MM.1S (cell line): ENCODE measurements at regions not wholly inside any gene's neighbourhood (a gene's known extent, or its start where the extent isn't known, plus 50 kb on each side); places are given as distances from the start of the nearest gene placed in this dataset.

Experiments
- DNase-seq: peaks from one replicate; pipeline ENCODE4 v3.0.0-alpha.2; 2015
- H2AFZ ChIP-seq: fragments of 300-600 bp; sonication (generic); 2 replicates; pipeline ENCODE4 v1.6.0; 2016; ENCODE audit warnings: antibody characterized with exemption, low read length
- H3F3A ChIP-seq: fragments of 300-600 bp; sonication (generic); 2 replicates; pipeline ENCODE4 v1.6.1; 2016; ENCODE audit warnings: mild to moderate bottlenecking, antibody characterized with exemption, low read length, moderate library complexity, mixed read lengths; ENCODE audit not compliant: insufficient read depth
- H3K27ac ChIP-seq: fragments of 300-600 bp; sonication (generic); 2 replicates; pipeline ENCODE4 v1.5.1; 2016; ENCODE audit warnings: mild to moderate bottlenecking, low read length
- H3K27me3 ChIP-seq: fragments of 300-600 bp; sonication (generic); replicated peaks from 2 replicates; pipeline ENCODE4 v1.6.0; 2016; ENCODE audit warnings: low read length; ENCODE audit not compliant: insufficient read depth
- H3K36me3 ChIP-seq: fragments of 300-600 bp; sonication (generic); replicated peaks from 2 replicates; pipeline ENCODE4 v1.6.1; 2016; ENCODE audit warnings: mild to moderate bottlenecking, low read length, mixed read lengths; ENCODE audit not compliant: insufficient read depth
- H3K4me1 ChIP-seq: fragments of 300-600 bp; sonication (generic); 2 replicates; pipeline ENCODE4 v1.6.1; 2016; ENCODE audit warnings: low read length, mixed read lengths
- H3K4me2 ChIP-seq: fragments of 300-600 bp; sonication (generic); 2 replicates; pipeline ENCODE4 v1.6.0; 2016; ENCODE audit warnings: low read depth, low read length
- H3K4me3 ChIP-seq: fragments of 300-600 bp; sonication (generic); 2 replicates; pipeline ENCODE4 v1.5.1; 2016; ENCODE audit warnings: low read length, mixed read lengths
- H3K79me2 ChIP-seq: fragments of 300-600 bp; sonication (generic); 2 replicates; pipeline ENCODE4 v1.6.1; 2016; ENCODE audit warnings: mixed run types, low read length, mixed read lengths
- H3K9ac ChIP-seq: fragments of 300-600 bp; sonication (generic); 2 replicates; pipeline ENCODE4 v1.6.1; 2016; ENCODE audit warnings: low read length, mixed read lengths
- H3K9me2 ChIP-seq: fragments of 300-600 bp; sonication (generic); replicated peaks from 2 replicates; pipeline ENCODE4 v1.6.1; 2016; ENCODE audit warnings: mild to moderate bottlenecking, low read length, mixed read lengths; ENCODE audit not compliant: insufficient read depth
- H3K9me3 ChIP-seq: fragments of 300-600 bp; sonication (generic); replicated peaks from 2 replicates; pipeline ENCODE4 v1.6.1; 2016; ENCODE audit warnings: mild to moderate bottlenecking, low read length, mixed read lengths; ENCODE audit not compliant: insufficient read depth
- H4K20me1 ChIP-seq: fragments of 300-600 bp; sonication (generic); 2 replicates; pipeline ENCODE4 v1.6.1; 2016; ENCODE audit warnings: mild to moderate bottlenecking, low read length, moderate library complexity, mixed read lengths; ENCODE audit not compliant: insufficient read depth
- EZH2 ChIP-seq: fragments of 300-600 bp; sonication (generic); optimal IDR thresholded peaks from 2 replicates; pipeline ENCODE3; 2017; ENCODE audit warnings: low read depth, mild to moderate bottlenecking, antibody characterized with exemption, low read length, mixed read lengths
- EZH2phosphoT487 ChIP-seq: fragments of 300-600 bp; sonication (generic); IDR thresholded peaks from 2 replicates; pipeline ENCODE4 v1.6.1; 2018; ENCODE audit warnings: antibody characterized with exemption, low read length
- TF ChIP-seq, protein P1 (sequence below): fragments of 300-600 bp; sonication (generic); IDR thresholded peaks from 2 replicates; pipeline ENCODE4 v1.5.1; 2016; ENCODE audit warnings: antibody characterized with exemption, low read length, mixed read lengths

DNA sequence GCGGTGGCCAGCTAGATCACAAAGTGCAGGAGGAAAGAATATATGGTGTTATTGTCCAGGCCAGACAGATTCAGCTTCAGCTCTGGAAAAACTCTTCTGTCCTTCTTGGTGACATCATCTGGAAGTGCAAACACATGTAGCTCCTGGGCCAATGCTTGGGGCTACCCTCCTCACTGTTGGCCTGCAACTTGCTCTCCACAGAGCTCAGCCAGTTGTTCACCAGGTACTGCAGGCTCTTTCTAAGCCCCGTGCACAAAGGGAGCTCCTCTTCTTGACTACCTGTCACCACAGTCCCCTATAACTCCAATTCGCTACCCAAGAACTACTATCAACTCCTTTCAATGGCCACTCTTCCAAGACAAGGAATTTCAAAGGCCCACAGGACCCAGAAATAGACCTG, 1175.9 kb upstream of the CDH9 start:
- Histone ChIP-seq H3K4me1 (no peaks in the 10 kb centered on the region; the same call in 1 of the 2 replicates), H3K79me2 (no peaks in the 10 kb centered on the region), H3K27ac (no peak overlapping the region), H3K4me2 (no peak overlapping the region), H2AFZ (no peak overlapping the region), H3K9me3 (no peaks in the 10 kb centered on the region), H3K9me2 (no peaks in the 10 kb centered on the region), H3K36me3 (no peaks in the 10 kb centered on the region), H3F3A (no peaks in the 10 kb centered on the region), H3K27me3 (no peaks in the 10 kb centered on the region), H3K4me3 (no peak overlapping the region), H4K20me1 (no peaks in the 10 kb centered on the region), H3K9ac (no peak overlapping the region)
- TF ChIP-seq EZH2 = no peak
- DNase-seq = no peak

DNA sequence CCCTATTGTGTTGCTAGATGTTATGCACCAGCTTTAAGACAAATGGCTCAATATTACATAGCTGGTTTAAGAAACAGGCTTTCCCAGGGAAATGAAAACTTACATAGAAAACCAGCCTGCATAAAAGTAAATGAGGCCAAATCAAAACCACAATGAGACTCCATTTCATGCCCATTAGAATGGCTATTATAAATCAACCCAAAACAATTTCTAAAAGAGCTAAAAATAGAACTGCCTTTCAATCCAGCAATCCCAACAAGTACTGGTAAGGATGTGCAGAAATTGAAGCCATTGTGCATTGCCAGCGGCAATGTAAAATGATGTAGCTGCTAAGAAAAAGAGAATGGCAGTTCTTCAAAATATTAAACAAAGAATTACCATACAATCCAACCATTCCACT, 1170.0 kb upstream of the CDH9 start:
- Histone ChIP-seq H4K20me1 (no peaks in the 10 kb centered on the region), H3K79me2 (no peaks in the 10 kb centered on the region), H3K4me1 (no peaks in the 10 kb centered on the region), H3K27me3 (no peaks in the 10 kb centered on the region), H3K9me3 (no peaks in the 10 kb centered on the region), H3K9ac (no peak overlapping the region), H3K9me2 (no peaks in the 10 kb centered on the region), H3K4me2 (no peak overlapping the region), H2AFZ (no peak overlapping the region), H3K36me3 (no peaks in the 10 kb centered on the region), H3K27ac (no peak overlapping the region), H3K4me3 (no peak overlapping the region), H3F3A (no peaks in the 10 kb centered on the region)
- no peak for DNase-seq
- TF ChIP-seq EZH2phosphoT487 = no peak
- TF ChIP-seq, protein P1, sequence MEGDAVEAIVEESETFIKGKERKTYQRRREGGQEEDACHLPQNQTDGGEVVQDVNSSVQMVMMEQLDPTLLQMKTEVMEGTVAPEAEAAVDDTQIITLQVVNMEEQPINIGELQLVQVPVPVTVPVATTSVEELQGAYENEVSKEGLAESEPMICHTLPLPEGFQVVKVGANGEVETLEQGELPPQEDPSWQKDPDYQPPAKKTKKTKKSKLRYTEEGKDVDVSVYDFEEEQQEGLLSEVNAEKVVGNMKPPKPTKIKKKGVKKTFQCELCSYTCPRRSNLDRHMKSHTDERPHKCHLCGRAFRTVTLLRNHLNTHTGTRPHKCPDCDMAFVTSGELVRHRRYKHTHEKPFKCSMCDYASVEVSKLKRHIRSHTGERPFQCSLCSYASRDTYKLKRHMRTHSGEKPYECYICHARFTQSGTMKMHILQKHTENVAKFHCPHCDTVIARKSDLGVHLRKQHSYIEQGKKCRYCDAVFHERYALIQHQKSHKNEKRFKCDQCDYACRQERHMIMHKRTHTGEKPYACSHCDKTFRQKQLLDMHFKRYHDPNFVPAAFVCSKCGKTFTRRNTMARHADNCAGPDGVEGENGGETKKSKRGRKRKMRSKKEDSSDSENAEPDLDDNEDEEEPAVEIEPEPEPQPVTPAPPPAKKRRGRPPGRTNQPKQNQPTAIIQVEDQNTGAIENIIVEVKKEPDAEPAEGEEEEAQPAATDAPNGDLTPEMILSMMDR = no peak
- no peak for TF ChIP-seq EZH2

DNA sequence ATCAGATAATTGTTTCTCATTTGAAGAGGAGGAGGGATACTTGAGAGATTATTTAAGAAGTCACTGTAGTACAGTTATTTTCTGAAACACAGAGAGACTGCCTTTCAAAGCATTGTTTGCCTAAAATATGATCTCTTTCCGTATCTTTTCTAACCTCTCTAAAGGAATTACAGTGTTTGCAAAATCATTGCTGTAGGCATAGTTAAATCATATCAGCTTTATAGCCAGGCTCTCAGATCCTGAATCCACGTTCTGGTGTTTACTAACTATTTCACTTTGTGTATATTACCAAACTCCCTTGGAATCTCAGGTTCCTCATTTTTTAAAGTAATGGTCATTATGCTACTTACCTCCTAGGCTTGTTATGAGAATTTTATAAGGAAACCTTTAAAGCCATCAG, 1151.6 kb upstream of the CDH9 start:
- Histone ChIP-seq H4K20me1 (no peaks in the 10 kb centered on the region), H3K27me3 (no peaks in the 10 kb centered on the region), H3K27ac (no peak overlapping the region), H3F3A (no peaks in the 10 kb centered on the region), H3K79me2 (no peaks in the 10 kb centered on the region), H3K36me3 (no peaks in the 10 kb centered on the region), H3K9ac (no peak overlapping the region), H2AFZ (no peak overlapping the region), H3K4me3 (no peak overlapping the region), H3K9me2 (no peaks in the 10 kb centered on the region), H3K4me1 (no peaks in the 10 kb centered on the region), H3K9me3 (no peaks in the 10 kb centered on the region), H3K4me2 (no peak overlapping the region)
- no peak for DNase-seq
- TF ChIP-seq EZH2phosphoT487 (no peak), EZH2 (no peak)
- TF ChIP-seq, protein P1 = no peak

DNA sequence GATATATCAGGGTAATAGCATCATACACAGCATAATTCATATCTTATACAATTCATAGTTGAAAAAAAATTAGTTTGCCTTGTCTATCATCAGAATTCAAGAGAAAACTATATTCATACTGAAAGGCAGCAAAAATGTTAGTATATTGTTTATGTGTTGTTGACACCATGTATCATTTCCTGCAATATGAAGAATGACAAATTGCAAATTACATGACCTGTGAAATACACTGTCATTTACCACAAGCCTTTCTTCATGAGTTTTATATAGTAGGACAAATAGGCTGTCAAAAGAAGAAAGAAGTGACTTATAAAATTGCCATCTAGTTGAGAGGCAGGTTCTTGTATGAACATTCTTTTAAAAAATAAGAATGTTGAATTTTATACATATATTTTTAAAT, 1136.3 kb upstream of the CDH9 start:
- Histone ChIP-seq H3K9me3 (no peaks in the 10 kb centered on the region), H3F3A (no peaks in the 10 kb centered on the region), H3K4me2 (no peak overlapping the region), H3K4me1 (no peaks in the 10 kb centered on the region), H3K27ac (no peak overlapping the region), H2AFZ (no peak overlapping the region), H3K9me2 (no peaks in the 10 kb centered on the region), H4K20me1 (no peaks in the 10 kb centered on the region), H3K79me2 (no peaks in the 10 kb centered on the region), H3K9ac (no peak overlapping the region), H3K4me3 (no peak overlapping the region), H3K27me3 (no peaks in the 10 kb centered on the region), H3K36me3 (no peaks in the 10 kb centered on the region)
- no peak for DNase-seq
- TF ChIP-seq EZH2phosphoT487 = no peak
- TF ChIP-seq, protein P1 = no peak
- TF ChIP-seq EZH2 = no peak
